MM.1S (cell line): ENCODE measurements at regions not wholly inside any gene's neighbourhood (a gene's known extent, or its start where the extent isn't known, plus 50 kb on each side); places are given as distances from the start of the nearest gene placed in this dataset.

Source experiments
- EZH2 ChIP-seq: fragments of 300-600 bp; sonication (generic); optimal IDR thresholded peaks from 2 replicates; pipeline ENCODE3; 2017; ENCODE audit warnings: low read depth, mild to moderate bottlenecking, antibody characterized with exemption, low read length, mixed read lengths
- TF ChIP-seq, protein P1 (sequence below): fragments of 300-600 bp; sonication (generic); IDR thresholded peaks from 2 replicates; pipeline ENCODE4 v1.5.1; 2016; ENCODE audit warnings: antibody characterized with exemption, low read length, mixed read lengths

DNA sequence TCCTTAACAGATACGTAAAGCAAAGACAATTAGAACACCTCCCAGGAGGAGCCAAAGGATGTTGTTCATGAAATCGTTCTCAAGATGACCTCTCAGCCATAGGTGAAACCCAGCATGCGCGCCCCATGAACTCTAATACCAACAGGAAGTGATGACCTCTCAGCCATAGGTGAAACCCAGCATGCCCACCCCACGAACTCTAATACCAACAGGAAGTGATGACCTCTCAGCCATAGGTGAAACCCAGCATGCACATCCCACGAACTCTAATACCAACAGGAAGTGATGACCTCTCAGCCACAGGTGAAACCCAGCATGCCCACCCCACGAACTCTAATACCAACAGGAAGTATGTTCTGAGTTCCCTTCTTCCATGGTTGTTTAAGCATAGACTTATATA, 205.2 kb upstream of the ADARB2 start:
- TF ChIP-seq, protein P1, sequence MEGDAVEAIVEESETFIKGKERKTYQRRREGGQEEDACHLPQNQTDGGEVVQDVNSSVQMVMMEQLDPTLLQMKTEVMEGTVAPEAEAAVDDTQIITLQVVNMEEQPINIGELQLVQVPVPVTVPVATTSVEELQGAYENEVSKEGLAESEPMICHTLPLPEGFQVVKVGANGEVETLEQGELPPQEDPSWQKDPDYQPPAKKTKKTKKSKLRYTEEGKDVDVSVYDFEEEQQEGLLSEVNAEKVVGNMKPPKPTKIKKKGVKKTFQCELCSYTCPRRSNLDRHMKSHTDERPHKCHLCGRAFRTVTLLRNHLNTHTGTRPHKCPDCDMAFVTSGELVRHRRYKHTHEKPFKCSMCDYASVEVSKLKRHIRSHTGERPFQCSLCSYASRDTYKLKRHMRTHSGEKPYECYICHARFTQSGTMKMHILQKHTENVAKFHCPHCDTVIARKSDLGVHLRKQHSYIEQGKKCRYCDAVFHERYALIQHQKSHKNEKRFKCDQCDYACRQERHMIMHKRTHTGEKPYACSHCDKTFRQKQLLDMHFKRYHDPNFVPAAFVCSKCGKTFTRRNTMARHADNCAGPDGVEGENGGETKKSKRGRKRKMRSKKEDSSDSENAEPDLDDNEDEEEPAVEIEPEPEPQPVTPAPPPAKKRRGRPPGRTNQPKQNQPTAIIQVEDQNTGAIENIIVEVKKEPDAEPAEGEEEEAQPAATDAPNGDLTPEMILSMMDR, result no peak
- no peak for TF ChIP-seq EZH2
